NB4 (cell line): ENCODE measurements at regions not wholly inside any gene's neighbourhood (a gene's known extent, or its start where the extent isn't known, plus 50 kb on each side); places are given as distances from the start of the nearest gene placed in this dataset.

Experiments used
- MAX ChIP-seq: IDR thresholded peaks from 2 replicates; pipeline ENCODE4 v1.6.1; 2011; ENCODE audit warnings: low read depth, low read length
- POLR2A ChIP-seq: IDR thresholded peaks from 2 replicates; pipeline ENCODE4 v1.6.1; 2011; ENCODE audit warnings: mild to moderate bottlenecking; ENCODE audit not compliant: insufficient read length; ENCODE audit errors: extremely low read depth
- TF ChIP-seq, protein P1 (sequence below): IDR thresholded peaks from one replicate; pipeline ENCODE4 v1.5.1; 2012; ENCODE audit warnings: low read depth, low read length

- TF ChIP-seq, protein P1, sequence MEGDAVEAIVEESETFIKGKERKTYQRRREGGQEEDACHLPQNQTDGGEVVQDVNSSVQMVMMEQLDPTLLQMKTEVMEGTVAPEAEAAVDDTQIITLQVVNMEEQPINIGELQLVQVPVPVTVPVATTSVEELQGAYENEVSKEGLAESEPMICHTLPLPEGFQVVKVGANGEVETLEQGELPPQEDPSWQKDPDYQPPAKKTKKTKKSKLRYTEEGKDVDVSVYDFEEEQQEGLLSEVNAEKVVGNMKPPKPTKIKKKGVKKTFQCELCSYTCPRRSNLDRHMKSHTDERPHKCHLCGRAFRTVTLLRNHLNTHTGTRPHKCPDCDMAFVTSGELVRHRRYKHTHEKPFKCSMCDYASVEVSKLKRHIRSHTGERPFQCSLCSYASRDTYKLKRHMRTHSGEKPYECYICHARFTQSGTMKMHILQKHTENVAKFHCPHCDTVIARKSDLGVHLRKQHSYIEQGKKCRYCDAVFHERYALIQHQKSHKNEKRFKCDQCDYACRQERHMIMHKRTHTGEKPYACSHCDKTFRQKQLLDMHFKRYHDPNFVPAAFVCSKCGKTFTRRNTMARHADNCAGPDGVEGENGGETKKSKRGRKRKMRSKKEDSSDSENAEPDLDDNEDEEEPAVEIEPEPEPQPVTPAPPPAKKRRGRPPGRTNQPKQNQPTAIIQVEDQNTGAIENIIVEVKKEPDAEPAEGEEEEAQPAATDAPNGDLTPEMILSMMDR: no peak
- no peak for TF ChIP-seq MAX
- TF ChIP-seq POLR2A: no peak
Measured at GRCh38 chr5:82551192-82551591, 273.0 kb upstream of the RPS23 start.
